OCI-LY1 (cell line): ENCODE measurements at regions not wholly inside any gene's neighbourhood (a gene's known extent, or its start where the extent isn't known, plus 50 kb on each side); places are given as distances from the start of the nearest gene placed in this dataset.

Source experiments
- CTCF ChIP-seq: fragments of 200-600 bp; sonication (generic), shearing (Covaris generic); IDR thresholded peaks from 2 replicates; pipeline ENCODE4 v1.5.1; 2017; ENCODE audit warnings: mild to moderate bottlenecking, antibody characterized with exemption, low read length, moderate library complexity, mixed read lengths
- EZH2 ChIP-seq: fragments of 200-600 bp; sonication (generic), shearing (Covaris generic); IDR thresholded peaks from 2 replicates; pipeline ENCODE4 v1.8.0; 2017; ENCODE audit warnings: borderline replicate concordance, mixed run types, mild to moderate bottlenecking, antibody characterized with exemption, low read length, moderate library complexity, mixed read lengths

DNA sequence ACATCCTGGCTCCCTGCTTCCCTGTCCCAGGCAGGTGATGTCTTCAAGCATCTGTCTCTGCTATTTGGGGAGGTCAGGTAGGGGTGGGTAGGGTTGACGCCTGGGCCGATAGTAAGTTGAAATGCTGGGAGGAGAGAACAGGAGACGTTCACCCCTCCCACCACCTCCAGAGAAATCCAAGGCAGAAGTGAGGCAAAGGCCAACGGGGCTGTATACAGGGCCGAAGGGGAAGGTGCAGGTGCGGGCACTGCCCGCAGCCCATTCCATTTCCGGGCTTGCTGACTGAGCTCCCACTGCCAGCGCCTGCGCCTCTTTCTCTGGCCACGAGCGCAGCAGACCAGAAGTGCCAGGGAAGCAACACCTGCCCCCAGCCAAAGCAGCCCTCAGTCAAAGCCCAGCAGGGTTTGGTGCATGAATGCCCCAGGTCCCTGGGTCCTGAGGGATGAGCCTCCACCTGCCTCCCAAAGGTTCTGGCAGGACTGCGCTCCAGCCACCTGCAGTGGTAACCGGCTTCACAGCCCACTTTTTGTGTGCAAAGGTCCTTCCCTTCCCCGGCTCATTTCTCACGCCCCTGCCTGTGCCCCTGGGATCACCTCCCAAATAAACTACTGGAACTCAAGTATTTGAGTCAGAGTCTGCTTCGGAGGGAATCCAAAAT, 127.6 kb upstream of the TNRC6C start:
- TF ChIP-seq CTCF (no peak), EZH2 (no peak)
